Peyer's patch (tissue), 4 donors: ENCODE measurements at regions not wholly inside any gene's neighbourhood (a gene's known extent, or its start where the extent isn't known, plus 50 kb on each side); places are given as distances from the start of the nearest gene placed in this dataset.
"Not testable (repeated sequence)": the region's sequence is repeated elsewhere in the genome, so short reads cannot be mapped to it uniquely, and the experiment has no call there.

Source experiments
- DNase-seq, 3 donors: peaks; one replicate each; pipeline ENCODE4 v3.0.0-alpha.2; 2017 to 2019
- H3K27ac ChIP-seq, 4 donors: fragments of 200-600 bp; sonication (generic); one replicate each; pipeline ENCODE4 v1.5.1; 2016 to 2019
- H3K27me3 ChIP-seq, 2 donors: fragments of 200-600 bp; sonication (generic); one replicate each; pipeline ENCODE4 v1.5.1; 2019
- H3K36me3 ChIP-seq, 3 donors: fragments of 200-600 bp; sonication (generic); one replicate each; pipeline ENCODE4 v1.5.1; 2016 to 2019
- H3K4me1 ChIP-seq, 4 donors: fragments of 200-600 bp; sonication (generic); one replicate each; pipeline ENCODE4 v1.5.1; 2016 to 2019
- H3K4me3 ChIP-seq, 4 donors: fragments of 200-600 bp; sonication (generic); 1 replicate in 3 of 4; 2 replicates in 1 of 4; pipeline ENCODE4 v1.5.1; 2016 to 2019; ENCODE audit warnings: mild to moderate bottlenecking in 1 of 4
- H3K9me3 ChIP-seq, 4 donors: fragments of 200-600 bp; sonication (generic); one replicate each; pipeline ENCODE4 v1.5.1; 2016 to 2019; ENCODE audit warnings: mild to moderate bottlenecking in 1 of 4
- POLR2A ChIP-seq, 2 donors: fragments of 450-650 bp; IDR thresholded peaks; one replicate each; pipeline ENCODE4 v1.5.1; 2017; ENCODE audit warnings: antibody characterized with exemption in 2 of 2, mild to moderate bottlenecking in 2 of 2, moderate library complexity in 2 of 2
- TF ChIP-seq, protein P1 (sequence below), 6 experiments: fragments of 450-650 bp in 4 of 6; fragments of 200-600 bp in 2 of 6; sonication (generic) in 1 of 6; IDR thresholded peaks; one replicate each; pipeline ENCODE4 v1.5.1; 2017 to 2019; ENCODE audit warnings: antibody characterized with exemption in 6 of 6, mild to moderate bottlenecking in 3 of 6, moderate library complexity in 1 of 6

DNA sequence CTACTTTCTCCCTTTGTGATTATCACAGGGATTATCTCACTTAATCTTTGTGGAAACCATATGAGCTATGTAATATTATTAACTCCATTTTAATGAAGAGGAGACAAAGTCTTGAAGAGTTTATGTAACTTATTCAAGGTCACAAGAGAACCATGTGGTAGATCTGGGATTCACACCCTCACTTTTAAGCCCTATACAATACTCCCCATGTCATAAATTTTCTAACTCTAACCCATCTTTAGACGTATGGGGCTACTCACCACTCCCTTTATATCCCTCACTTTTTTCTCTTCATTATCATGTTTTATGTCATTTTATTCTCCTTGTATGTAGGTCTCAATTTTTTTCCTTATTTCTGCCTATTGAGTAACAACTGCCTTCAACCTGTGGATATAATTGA, 126.4 kb upstream of the AHI1 start:
- Histone ChIP-seq H3K27ac (no peak overlapping the region), H3K27me3 (no peaks in the 10 kb centered on the region), H3K4me3 (no peak overlapping the region), H3K4me1 (no peaks in the 10 kb centered on the region), H3K9me3 (no peaks in the 10 kb centered on the region), H3K36me3 (no peaks in the 10 kb centered on the region)
- DNase-seq, result no peak
- TF ChIP-seq, protein P1, sequence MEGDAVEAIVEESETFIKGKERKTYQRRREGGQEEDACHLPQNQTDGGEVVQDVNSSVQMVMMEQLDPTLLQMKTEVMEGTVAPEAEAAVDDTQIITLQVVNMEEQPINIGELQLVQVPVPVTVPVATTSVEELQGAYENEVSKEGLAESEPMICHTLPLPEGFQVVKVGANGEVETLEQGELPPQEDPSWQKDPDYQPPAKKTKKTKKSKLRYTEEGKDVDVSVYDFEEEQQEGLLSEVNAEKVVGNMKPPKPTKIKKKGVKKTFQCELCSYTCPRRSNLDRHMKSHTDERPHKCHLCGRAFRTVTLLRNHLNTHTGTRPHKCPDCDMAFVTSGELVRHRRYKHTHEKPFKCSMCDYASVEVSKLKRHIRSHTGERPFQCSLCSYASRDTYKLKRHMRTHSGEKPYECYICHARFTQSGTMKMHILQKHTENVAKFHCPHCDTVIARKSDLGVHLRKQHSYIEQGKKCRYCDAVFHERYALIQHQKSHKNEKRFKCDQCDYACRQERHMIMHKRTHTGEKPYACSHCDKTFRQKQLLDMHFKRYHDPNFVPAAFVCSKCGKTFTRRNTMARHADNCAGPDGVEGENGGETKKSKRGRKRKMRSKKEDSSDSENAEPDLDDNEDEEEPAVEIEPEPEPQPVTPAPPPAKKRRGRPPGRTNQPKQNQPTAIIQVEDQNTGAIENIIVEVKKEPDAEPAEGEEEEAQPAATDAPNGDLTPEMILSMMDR (IDR thresholded peaks at IDR 0.05), result no peak
- TF ChIP-seq POLR2A (IDR thresholded peaks at IDR 0.05), result no peak

DNA sequence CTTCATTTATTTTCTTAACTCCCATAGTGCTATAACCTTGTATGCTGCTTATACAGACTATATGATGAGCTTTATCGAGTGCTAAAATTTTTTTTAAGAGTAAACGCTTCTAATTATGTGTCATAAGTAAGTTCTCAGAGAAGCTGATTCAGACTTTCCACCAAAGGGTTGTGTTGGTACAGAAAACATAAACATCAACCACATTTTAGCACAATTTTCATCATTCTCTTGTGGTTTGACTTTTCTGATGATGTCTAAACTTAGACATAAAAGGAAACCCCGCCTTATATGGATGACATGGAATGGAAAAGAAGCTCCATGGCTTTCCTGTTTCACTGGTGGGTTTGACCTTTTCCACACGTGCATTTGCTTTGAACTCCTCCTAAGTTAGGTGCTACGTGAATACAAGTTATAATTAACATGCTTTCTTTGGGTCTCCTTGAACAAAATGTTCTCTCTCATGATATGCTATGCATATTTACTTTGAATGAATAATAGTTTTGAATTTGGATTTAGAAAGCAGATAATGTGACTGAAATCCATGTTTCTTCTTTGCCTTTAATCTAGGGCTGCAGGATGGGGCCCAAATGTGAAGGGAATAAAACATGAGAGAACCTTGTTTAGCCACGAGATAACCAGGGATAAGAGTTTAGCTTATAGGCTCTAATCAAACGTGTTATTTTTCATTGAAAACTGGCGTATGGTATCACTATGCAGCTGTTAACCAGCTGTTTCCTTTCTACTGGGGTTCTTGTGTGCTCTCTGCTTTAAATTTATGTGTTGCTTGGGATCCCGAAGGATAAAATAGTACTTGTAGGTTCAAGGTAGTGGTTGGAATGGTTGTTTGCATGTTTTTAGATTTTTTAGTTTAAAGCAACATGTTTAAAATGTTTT, 127.1 kb upstream of the AHI1 start:
- Histone ChIP-seq H3K27me3 (no peaks in the 10 kb centered on the region), H3K27ac (no peak overlapping the region), H3K4me1 (no peaks in the 10 kb centered on the region), H3K4me3 (no peak overlapping the region), H3K9me3 (no peaks in the 10 kb centered on the region), H3K36me3 (no peaks in the 10 kb centered on the region)
- no peak for TF ChIP-seq POLR2A (IDR thresholded peaks at IDR 0.05)
- TF ChIP-seq, protein P1 (IDR thresholded peaks at IDR 0.05), result no peak
- DNase-seq, result no peak

DNA sequence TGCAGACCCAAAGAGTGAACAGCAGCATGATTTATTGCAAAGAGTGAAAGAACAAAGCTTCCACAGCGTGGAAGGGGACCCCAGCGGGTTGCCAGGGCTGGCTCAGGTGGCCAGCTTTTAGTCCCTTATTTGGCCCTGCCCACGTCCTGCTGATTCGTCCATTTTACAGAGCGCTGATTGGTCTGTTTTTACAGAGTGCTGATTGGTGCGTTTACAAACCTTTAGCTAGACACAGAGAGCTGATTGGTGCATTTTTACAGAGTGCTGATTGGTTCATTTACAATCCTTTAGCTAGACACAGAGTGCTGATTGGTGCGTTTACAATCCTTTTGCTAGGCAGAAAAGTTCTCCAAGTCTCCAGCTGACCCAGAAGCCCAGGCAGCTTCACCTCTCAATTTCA, 128.5 kb upstream of the AHI1 start:
- H3K4me1 ChIP-seq, DNase-seq, H3K4me3 ChIP-seq: not testable (repeated sequence)

DNA sequence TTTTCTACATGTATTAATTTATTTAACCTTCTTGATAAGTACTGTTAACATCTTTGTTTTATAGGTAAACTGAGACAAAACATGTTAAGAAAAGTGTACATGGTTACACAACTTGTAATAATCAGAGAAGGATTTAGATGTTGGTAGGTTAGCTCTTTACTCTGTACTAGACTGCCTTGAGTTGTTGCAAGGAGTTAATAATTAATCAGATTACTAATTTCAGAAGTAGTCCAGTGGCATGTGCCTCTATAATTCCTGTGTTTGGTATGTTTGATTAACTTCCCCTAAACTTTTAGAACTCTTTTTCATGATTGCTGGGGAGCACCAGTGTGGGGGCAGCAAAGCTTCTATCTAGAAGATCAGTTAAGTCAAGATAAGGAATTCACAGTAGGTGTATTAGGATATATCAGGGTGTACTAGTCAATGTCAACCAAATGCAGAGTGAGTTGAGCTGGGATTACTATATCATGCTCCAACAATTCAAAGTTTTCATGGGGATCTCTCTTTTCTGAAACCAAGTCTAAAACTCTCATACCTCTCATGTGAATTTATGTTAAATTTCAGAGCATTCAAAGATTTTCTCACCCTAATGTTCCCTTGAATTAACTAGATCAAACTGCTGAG, 129.7 kb upstream of the AHI1 start:
- H3K4me1 ChIP-seq, result no peaks in the 10 kb centered on the region
- no peak for DNase-seq
- no peaks in the 10 kb centered on the region for H3K27me3 ChIP-seq
- H3K9me3 ChIP-seq, result no peaks in the 10 kb centered on the region
- no peaks in the 10 kb centered on the region for H3K36me3 ChIP-seq
- no peak overlapping the region for H3K4me3 ChIP-seq
- no peak overlapping the region for H3K27ac ChIP-seq
- TF ChIP-seq POLR2A (IDR thresholded peaks at IDR 0.05), result no peak
- TF ChIP-seq, protein P1 (IDR thresholded peaks at IDR 0.05), result no peak

More for the DNA sequence above, 128.5 kb upstream of the AHI1 start:
- not testable (repeated sequence) for H3K27me3 ChIP-seq, H3K9me3 ChIP-seq, H3K27ac ChIP-seq, H3K36me3 ChIP-seq

DNA sequence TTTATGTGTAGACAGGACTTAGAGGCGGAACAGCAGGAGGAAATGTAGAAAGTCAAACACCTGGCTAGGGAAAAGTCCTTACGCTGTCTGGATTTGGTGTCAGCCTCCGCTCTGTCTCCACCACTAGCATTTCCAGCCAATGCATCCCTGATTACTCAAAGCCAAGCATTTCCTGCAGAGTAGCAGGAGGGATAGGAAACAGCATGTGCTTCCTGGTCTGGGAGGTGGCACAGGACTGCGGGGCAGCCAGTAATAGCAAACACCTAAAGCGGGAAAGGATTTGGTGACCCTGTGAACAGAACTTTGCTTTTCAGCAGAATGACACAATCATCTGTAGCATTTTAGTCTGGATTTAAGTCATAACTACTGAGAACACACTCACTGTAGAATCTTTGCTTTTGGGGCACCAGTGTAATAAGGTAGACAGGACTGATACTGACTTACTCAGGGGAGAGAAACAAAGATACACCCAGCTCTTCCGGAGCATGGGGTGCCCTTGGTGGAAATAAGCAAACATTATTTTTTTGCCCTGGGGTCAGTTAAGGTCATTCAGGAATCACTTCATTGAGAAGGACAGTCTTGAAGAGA, 133.3 kb upstream of the AHI1 start:
- Histone ChIP-seq H3K27ac (peak overlapping the region in 2 of 4 donors; percentile 6 to 18), H3K36me3 (no peaks in the 10 kb centered on the region), H3K9me3 (no peaks in the 10 kb centered on the region), H3K27me3 (no peaks in the 10 kb centered on the region), H3K4me1 (no peaks in the 10 kb centered on the region), H3K4me3 (no peak overlapping the region)
- TF ChIP-seq POLR2A (IDR thresholded peaks at IDR 0.05), result no peak
- TF ChIP-seq, protein P1 (IDR thresholded peaks at IDR 0.05), result no peak
- no peak for DNase-seq

DNA sequence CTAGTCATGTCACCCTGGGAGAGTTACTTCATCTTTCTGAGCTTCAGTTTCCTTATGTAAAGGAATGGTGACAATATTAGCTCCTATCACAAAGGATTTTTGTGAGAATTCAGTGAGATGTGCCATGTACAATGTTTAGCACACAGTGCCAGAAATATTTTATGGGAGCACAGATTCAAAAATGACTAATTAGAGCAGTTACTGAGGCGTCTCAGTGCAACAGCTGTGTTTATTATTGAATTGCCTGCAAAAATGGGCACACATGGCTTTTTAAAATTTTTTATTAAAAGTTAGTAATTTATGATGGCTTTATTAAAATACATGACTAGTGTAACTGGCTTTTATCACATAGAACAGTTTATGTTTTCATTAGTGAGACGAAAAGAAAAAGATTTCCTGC, 134.3 kb upstream of the AHI1 start:
- TF ChIP-seq POLR2A (IDR thresholded peaks at IDR 0.05), result no peak
- no peak overlapping the region for H3K27ac ChIP-seq
- no peaks in the 10 kb centered on the region for H3K4me1 ChIP-seq
- no peak overlapping the region for H3K4me3 ChIP-seq
- no peaks in the 10 kb centered on the region for H3K9me3 ChIP-seq
- no peaks in the 10 kb centered on the region for H3K36me3 ChIP-seq
- no peaks in the 10 kb centered on the region for H3K27me3 ChIP-seq
- no peak for DNase-seq
